ENCODE measurements at regions not wholly inside any gene's neighbourhood (a gene's known extent, or its start where the extent isn't known, plus 50 kb on each side); places are given as distances from the start of the nearest gene placed in this dataset.

DNA sequence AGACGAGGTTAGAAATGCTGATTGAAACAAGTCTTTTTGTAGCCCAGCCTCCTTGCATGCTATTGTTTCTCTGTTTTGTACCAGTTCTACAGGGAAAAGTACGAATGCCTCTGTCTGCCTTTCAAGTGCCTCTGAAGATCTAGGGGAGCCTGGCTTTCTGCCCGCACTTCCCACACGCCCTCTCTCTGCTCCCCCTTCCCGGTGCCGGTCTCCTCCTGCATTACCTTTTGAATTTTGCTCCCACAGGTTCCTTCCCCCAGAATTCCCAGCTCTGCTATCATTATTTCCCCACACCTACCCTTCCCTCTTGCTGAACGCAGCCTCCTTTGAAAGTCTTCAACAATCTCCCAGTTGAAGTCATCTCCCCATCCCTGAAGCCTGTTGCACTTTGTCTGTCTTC lies 689.7 kb downstream of the BCL11B start:
- POLR2A ChIA-PET, result no interaction called here
- Histone ChIP-seq H4K20me1 (replicated peaks; ENCODE audit: control insufficient read depth, extremely low read depth, insufficient read depth, low read length) (no peaks in the 10 kb centered on the region), H3K4me3 (replicated peaks in 1 of 3; ENCODE audit: insufficient read depth in 1 of 3, low read depth in 1 of 3, low read length in 3 of 3) (no peak overlapping the region), H3K9ac (replicated peaks; ENCODE audit: extremely low read depth, insufficient read depth, low read length) (no peak overlapping the region), H3K27me3 (ENCODE audit: control insufficient read depth in 2 of 2, insufficient read depth in 2 of 2, low read length in 2 of 2) (no peaks in the 10 kb centered on the region), H3K79me2 (ENCODE audit: control insufficient read depth, insufficient read depth, low read length) (no peaks in the 10 kb centered on the region), H3K9me3 (replicated peaks; ENCODE audit: control insufficient read depth, insufficient read depth, low read length) (peaks cover 2% of the 10 kb centered on the region), H2AFZ (ENCODE audit: low read depth, low read length) (no peak overlapping the region), H3K27ac (ENCODE audit: insufficient read depth, low read depth, low read length) (no peak overlapping the region), H3K4me1 (ENCODE audit: control insufficient read depth, extremely low read depth, insufficient read depth, low read length) (no peaks in the 10 kb centered on the region), H3K9me1 (replicated peaks; ENCODE audit: control insufficient read depth, extremely low read depth, insufficient read depth, low read length) (no peaks in the 10 kb centered on the region), H3K36me3 (ENCODE audit: control insufficient read depth in 2 of 2, extremely low read depth in 1 of 2, insufficient read depth in 2 of 2, low read length in 2 of 2) (no peaks in the 10 kb centered on the region), H3K4me2 (ENCODE audit: insufficient read depth, low read length) (no peak overlapping the region)
- intact Hi-C loops (cut with micrococcal nuclease), result no loop called here
- FAIRE-seq (no peak), DNase-seq (ENCODE audit: low read depth, low spot score) (no peak)
- BruUV-seq (replicated peaks), result no TSS peak
- CTCF ChIA-PET, result no interaction called here
- TF ChIP-seq FOS (IDR thresholded peaks at IDR 0.05; ENCODE audit: borderline replicate concordance, insufficient read depth, low read length), result no peak
- no peak for TF ChIP-seq MYC (IDR thresholded peaks at IDR 0.05; ENCODE audit: low read depth, low read length)
- dilution Hi-C loops (cut with MboI; ENCODE audit: extremely low pct_ligation_motif_present, low sequenced_read_pairs), result no loop called here

GRCh38 chr14:98591161-98591560 lies 680.8 kb downstream of the BCL11B start:
- no TSS peak for BruUV-seq (replicated peaks)
- Histone ChIP-seq H3K79me2 (ENCODE audit: control insufficient read depth, insufficient read depth, low read length) (no peaks in the 10 kb centered on the region), H3K4me3 (replicated peaks in 1 of 3; ENCODE audit: insufficient read depth in 1 of 3, low read depth in 1 of 3, low read length in 3 of 3) (no peak overlapping the region), H3K36me3 (ENCODE audit: control insufficient read depth in 2 of 2, extremely low read depth in 1 of 2, insufficient read depth in 2 of 2, low read length in 2 of 2) (no peaks in the 10 kb centered on the region), H3K27me3 (ENCODE audit: control insufficient read depth in 2 of 2, insufficient read depth in 2 of 2, low read length in 2 of 2) (no peaks in the 10 kb centered on the region), H3K27ac (ENCODE audit: insufficient read depth, low read depth, low read length) (no peak overlapping the region), H3K4me2 (ENCODE audit: insufficient read depth, low read length) (no peak overlapping the region), H3K9ac (replicated peaks; ENCODE audit: extremely low read depth, insufficient read depth, low read length) (no peak overlapping the region), H3K9me1 (replicated peaks; ENCODE audit: control insufficient read depth, extremely low read depth, insufficient read depth, low read length) (no peaks in the 10 kb centered on the region), H3K9me3 (replicated peaks; ENCODE audit: control insufficient read depth, insufficient read depth, low read length) (peaks cover 2% of the 10 kb centered on the region), H4K20me1 (replicated peaks; ENCODE audit: control insufficient read depth, extremely low read depth, insufficient read depth, low read length) (no peaks in the 10 kb centered on the region), H2AFZ (ENCODE audit: low read depth, low read length) (no peak overlapping the region), H3K4me1 (ENCODE audit: control insufficient read depth, extremely low read depth, insufficient read depth, low read length) (no peaks in the 10 kb centered on the region)
- dilution Hi-C loops (cut with MboI; ENCODE audit: extremely low pct_ligation_motif_present, low sequenced_read_pairs), result no loop called here
- ChIA-PET POLR2A (no interaction called here), CTCF (no interaction called here)
- FAIRE-seq (no peak), DNase-seq (ENCODE audit: low read depth, low spot score) (no peak)
- no peak for TF ChIP-seq MYC (IDR thresholded peaks at IDR 0.05; ENCODE audit: low read depth, low read length)
- intact Hi-C loops (cut with micrococcal nuclease), result no loop called here
